DMS53 treated with DMSO at 0.1 percent for 48 hours (cell line): ENCODE measurements at regions not wholly inside any gene's neighbourhood (a gene's known extent, or its start where the extent isn't known, plus 50 kb on each side); places are given as distances from the start of the nearest gene placed in this dataset.
"Not testable (repeated sequence)": the region's sequence is repeated elsewhere in the genome, so short reads cannot be mapped to it uniquely, and the experiment has no call there.

Experiments used
- DNase-seq: peaks from one replicate; lab custom pipeline; 2025; ENCODE audit not compliant: unreplicated experiment; lab: John Stamatoyannopoulos, UW

- DNase-seq = no peak
These were observed 114.3 kb downstream of the SPP2 start for GRCh38 chr2:234164493-234165413.

DNA sequence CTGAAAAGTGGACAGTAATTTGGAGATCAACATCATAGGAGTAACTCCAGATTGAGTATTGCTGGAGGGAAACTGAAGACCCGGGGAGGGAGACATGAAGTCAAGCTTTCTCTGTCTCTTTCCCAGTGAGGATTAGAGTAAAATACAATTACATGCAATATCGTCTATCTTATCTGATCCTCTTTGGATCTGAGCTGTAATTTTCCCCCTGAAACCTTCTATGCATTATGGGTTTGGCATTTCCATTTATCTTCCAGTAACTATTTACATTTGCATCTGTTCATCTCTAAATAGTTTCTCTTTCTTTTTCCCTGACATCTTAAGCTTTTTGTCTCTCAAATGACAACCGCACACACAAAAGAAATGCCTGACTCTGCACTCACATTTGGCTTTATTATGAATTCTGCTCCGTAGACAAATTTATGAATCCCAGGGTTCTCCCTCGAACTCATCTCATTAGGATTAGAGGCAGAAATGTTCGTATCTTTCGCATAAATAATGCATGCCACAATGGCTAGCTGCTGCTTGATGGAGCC lies 113.1 kb downstream of the SPP2 start:
- no peak for DNase-seq

DNA sequence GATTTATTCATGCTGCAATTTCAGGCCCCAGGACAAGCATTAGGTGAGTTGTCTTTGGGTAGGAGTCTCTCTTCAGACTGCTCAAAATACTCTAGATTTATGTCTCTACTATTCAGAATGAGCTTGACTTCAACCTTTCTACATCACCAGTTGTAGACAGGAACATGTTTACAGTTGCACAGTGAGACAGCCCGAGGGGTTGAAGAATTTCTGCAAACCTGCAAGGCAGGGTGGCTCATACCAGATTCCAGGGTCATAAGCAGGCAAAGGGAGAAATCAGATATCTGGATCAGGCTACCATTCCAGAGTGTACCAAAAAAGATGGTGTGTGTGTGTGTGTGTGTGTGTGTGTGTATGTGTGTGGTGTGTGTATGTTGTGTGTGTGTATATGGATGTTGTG lies 112.4 kb downstream of the SPP2 start:
- no peak for DNase-seq

DNA sequence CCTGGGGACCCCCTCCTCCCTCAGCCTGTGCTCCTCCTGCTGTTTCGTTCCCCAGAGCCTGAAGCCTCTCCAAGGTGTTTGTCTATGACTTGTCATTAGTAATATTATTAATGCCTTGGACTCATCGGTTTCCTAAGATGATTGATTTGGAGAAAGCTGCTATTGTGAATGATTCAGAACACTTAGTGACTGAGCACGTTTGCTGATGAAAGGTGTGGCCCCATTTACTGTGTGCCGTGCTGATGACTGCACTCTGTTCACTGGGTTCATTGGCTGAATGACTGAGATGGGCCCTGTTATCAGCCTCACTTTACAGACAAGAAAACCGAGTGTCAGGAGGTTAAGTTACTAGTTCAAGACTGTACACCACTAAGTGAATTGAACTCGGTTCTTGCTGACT lies 111.4 kb downstream of the SPP2 start:
- no peak for DNase-seq

DNA sequence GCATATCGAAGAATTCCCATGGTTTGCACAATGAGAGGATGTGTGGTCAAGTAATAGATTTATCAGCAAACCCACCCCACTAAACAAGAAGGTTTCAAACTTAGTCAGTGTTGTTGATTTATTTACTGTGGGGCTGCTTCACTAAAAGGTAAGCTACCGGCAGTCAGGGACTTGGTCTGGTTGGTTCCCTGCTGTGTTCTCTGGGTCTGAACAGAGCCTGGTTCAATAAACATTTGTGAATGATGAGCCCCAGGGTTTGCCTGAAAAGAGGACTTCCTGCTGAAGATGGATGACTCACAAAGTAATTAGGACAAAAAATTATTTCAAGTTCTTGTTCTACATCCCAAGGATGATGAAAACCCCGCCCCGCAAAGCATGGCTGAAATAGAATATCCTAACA lies 108.3 kb downstream of the SPP2 start:
- DNase-seq = no peak

DNA sequence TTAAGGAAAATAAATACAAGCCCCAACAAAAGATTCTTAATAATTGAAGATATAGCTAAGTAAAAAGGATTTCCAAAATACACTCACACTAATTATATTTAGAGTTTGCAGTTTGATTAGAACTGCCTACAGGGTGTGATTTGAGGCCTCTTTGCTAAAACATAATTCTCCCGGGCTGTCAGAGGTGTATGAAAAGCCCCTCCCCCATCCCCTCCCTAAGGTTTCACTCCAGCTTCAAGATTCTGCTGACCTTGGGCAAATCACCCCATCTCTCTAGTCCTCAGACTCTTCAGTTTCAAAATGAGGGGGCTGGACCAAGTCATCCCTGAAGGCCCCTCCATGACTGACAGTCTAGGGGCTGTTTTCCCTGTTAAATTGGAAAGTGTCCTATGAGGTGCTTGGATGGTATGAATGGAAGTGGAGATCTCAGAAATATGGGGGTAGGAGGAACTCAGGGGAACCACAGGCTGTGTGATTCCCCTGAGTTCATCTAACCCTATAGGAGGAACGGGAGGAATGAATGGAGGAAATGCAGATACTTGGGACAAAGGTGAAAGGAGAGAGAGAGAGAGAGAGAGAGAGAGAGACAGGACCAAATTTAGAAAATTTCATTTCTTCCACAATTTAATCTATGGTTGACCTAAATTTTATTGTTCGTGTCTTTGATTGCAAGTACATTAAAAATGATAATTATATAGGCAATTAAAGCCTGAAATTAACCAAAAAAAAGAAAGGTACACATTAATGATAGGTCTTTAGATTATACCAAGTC lies 107.5 kb downstream of the SPP2 start:
- DNase-seq = no peak

DNA sequence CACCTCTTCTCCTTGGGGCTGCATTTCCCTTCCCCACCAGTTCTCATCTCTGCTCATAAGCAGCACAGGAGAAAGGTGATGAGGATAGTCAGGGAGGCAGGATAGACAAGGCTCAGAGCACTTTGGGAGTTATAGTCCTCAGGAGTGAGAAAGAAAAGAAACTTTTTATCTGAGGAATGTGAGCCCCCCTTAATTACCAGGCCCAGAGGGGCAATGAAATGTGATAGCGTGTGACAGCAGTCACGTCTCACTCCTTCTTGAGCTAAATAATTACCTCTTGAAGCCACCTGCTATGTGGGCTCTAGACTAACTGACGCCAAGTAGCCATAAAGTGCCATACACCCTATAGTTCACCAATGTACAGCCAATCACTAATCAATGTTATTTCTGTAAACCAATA lies 105.8 kb downstream of the SPP2 start:
- no peak for DNase-seq

DNA sequence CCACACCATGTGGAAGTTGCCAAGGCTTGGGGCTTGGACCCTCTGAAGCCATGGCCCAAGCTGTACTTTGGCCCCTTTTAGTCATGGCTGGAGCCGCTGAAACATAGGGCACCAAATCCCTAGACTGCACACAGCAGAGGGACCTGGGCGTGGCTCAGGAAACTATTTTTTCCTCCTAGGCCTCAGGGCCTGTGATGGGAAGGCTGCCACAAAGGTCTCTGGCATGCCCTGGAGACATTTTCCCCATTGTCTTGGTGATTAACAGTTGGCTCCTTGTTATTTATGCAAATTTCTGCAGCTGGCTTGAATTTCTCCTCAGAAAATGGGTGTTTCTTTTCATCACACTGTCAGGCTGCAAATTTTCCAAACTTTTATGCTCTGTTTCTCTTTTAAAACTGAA lies 102.3 kb downstream of the SPP2 start:
- DNase-seq = not testable (repeated sequence)

GRCh38 chr2:234147335-234147861 lies 96.9 kb downstream of the SPP2 start:
- DNase-seq = no peak

DNA sequence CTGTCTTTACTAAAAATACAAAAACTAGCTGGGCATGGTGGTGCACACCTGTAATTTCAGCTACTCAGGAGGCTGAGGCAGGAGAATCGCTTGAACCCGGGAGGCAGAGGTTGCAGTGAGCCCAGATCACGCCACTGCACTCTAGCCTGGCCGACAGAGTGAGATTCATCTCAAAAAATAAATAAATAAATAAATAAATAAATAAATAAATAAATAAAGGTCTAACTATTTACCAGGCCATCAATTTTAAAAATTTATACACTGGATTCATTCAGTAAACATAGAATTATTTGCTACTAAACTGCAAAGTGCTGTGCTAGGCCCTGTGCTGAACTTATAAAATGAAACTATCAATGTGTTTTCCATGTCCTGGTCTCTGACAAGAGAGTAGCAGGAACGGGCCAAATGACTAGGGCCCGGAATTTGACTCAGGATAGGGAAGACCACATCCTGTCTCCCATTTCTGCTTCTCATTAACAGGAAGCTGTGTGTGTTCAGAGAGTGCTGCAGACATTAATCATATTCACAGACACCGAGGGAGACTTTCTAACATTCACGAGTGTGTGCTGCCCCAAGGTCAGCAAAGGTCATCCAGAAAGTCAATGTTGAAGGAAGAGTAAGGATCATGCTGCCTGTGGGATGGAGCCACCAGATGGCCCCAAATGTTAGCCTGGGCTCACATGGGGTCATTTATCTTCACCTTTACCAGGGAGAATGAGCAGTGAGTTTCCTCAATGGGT lies 95.8 kb downstream of the SPP2 start:
- no peak for DNase-seq

DNA sequence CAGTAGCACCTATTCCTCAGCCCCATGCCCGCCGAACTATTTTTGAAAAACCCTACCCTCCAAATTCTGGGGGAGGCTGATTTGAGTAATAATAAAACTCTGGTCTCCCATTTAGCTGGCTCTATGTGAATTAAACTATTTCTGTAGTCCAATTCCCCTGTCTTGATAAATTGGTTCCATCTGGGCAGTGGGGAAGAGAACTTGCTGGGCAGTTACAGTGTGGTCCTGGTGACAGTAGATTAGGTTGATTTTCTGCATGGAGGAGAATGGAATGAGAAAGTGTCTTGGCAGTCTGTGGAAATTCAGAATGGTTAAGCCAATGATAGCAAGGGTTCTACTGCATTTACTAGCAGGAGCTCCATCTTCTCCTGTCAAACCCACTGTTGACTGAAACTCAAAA lies 95.0 kb downstream of the SPP2 start:
- DNase-seq = no peak

DNA sequence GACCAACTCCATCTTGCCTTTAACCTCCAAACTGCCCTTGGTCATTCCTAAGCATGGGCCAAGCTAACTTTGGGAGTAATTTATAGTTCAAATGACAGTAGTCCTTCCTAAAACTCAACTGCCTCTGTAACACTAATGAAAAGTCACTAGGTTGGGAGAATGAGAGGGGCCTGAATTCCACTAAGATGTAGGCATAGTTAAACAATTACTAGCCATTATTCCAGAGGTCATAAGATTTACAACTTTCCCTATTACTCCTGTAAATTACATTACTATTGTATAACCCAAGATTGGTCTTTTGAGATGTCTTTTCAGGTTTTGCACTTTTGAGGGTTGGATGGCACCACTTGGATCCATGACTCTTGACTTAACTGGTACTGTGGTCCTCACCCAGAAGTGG lies 94.6 kb downstream of the SPP2 start:
- no peak for DNase-seq

GRCh38 chr2:234143896-234144295 lies 93.4 kb downstream of the SPP2 start:
- DNase-seq = no peak

- no peak for DNase-seq
These were observed 92.0 kb downstream of the SPP2 start for GRCh38 chr2:234142530-234142929.

- no peak for DNase-seq
These were observed 89.3 kb downstream of the SPP2 start for GRCh38 chr2:234139755-234140154.

- no peak for DNase-seq
These were observed 88.3 kb downstream of the SPP2 start for GRCh38 chr2:234138836-234139235.

DNA sequence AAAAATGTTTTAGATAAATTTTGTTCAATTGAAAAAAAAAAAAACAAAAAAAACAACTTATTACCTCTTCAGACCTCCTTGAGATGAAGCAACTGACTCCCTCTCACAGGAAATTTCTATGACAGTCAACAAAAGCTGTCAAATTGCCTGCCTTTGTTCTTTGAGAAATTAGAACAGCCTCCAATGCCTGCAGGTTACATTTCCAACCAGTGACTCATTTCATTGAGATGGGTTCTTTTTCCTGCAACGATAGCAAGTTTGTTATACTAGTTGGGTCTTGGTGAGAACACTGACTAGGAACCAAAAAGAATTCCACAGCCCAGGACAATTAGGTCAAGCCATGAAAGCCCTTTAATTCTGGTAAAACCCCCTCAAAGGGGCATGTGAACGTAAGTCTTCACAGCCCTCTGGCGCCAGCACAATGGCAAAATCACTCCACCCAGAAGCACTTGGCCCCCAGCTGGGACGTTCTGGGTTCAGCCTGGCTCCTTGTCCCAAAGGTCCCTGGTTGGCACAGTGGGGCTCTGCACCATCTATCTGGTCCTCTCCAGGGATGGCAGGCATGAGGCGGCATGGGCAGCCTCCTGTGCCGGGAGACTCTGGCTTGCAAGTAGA lies 87.0 kb downstream of the SPP2 start:
- DNase-seq = no peak

DNA sequence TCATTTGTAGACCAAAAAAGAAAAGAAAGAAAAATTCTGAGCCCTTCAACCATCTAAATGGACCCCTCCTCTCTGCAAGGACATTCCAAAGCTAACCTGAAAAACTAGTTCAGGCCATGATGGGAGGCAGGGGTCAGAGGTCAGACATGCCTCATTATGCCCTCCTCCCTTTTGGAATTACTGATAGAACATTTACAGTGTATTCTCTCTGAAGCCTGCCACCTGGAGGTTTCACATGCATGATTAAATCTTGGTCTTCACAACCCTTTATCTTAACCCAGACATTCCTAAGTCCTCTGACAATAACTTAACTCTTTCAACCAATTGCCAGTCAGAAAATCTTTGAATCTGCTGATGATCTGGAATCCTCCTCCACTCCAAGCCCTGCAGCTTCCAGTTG lies 86.0 kb downstream of the SPP2 start:
- DNase-seq = no peak

GRCh38 chr2:234135750-234136221 lies 85.3 kb downstream of the SPP2 start:
- peak; percentile 66 for DNase-seq

DNA sequence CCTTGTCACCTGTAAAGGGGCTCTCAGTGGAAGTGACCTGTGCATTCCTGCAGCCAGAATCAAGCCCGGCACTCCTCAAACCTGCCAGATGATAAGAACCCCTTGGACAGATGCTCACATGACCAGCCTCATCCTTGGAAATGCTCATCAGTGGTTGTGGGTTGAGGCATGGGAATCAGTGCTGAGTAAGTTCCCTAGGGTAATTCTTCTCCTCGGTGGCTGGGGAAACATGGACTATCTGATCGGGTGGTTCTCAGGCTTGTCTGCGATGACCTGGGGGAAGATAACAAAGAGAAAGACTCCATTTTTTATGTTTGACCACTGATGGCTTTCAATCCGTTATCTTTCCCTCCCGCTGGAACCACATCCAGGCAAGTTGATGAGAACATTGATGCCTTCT lies 84.0 kb downstream of the SPP2 start:
- DNase-seq = no peak

DNA sequence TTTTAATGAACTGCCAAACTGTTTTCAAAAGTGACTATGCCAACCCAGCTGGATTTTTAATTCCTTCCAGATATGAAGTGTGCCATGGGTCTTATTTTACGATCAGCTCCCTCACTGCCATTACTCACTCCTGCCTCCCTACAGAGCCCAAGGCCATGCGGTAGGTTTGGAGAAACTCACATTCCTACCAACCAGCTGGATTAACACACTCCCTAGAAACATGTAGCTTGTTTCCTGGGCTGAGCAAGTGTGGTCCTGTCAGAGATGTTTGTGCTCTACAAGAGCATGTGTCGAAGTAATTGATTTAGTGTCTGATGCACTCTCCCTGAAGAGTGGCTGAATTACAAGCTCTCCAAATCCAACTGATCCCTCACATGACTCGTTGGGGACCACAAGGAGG lies 82.5 kb downstream of the SPP2 start:
- no peak for DNase-seq
